A549 (cell line): ENCODE measurements at regions not wholly inside any gene's neighbourhood (a gene's known extent, or its start where the extent isn't known, plus 50 kb on each side); places are given as distances from the start of the nearest gene placed in this dataset.

Source experiments
- ATAC-seq, 2 experiments: fragments of 200-7000 bp in 1 of 2; fragments of >200 bp in 1 of 2; cut with Nextera tagmentation in 1 of 2; cut with Tn5 transposase in 1 of 2; 3 replicates each; pipeline versions ENCODE4 v1.8.0 to v1.9.1; 2018 to 2020; ENCODE audit warnings: mild to moderate bottlenecking in 1 of 2, moderate library complexity in 1 of 2
- CTCF ChIA-PET: fragments of 300-600 bp; sonication (Branson Sonifier 250); formaldehyde crosslinking; extraction: SDS; loops from one replicate; lab custom pipeline; 2021; ENCODE audit warnings: antibody characterized with exemption, inconsistent platforms; lab: Yijun Ruan, JAX
- POLR2A ChIA-PET: fragments of 350-600 bp; formaldehyde crosslinking; extraction: SDS; loops from one replicate; lab custom pipeline; 2021; ENCODE audit warnings: antibody characterized with exemption, inconsistent platforms; lab: Yijun Ruan, JAX
- DNase-seq, 2 experiments: peaks; one replicate each; pipeline versions ENCODE4 v3.0.0 to v3.0.0-alpha.2; 2011 to 2016; ENCODE audit warnings: low read depth in 1 of 2, low spot score in 1 of 2
- FAIRE-seq: peaks from 2 replicates; lab custom pipeline; 2011; peaks lifted over from hg19 to GRCh38; lab: Jason Lieb, UNC
- H3K27ac ChIP-seq, 2 experiments: fragments of >200 bp; sonication (Bioruptor Twin); formaldehyde crosslinking; 3 replicates each; pipeline ENCODE4 v1.5.1; 2016 to 2017
- H3K4me1 ChIP-seq: fragments of >200 bp; sonication (Bioruptor Twin); formaldehyde crosslinking; 3 replicates; pipeline ENCODE4 v1.6.1; 2016
- H3K4me2 ChIP-seq: fragments of >200 bp; sonication (Bioruptor Twin); formaldehyde crosslinking; 3 replicates; pipeline ENCODE4 v1.6.1; 2016
- H3K4me3 ChIP-seq: fragments of >200 bp; sonication (Bioruptor Twin); formaldehyde crosslinking; 3 replicates; pipeline ENCODE4 v1.5.1; 2016
- H3K9me3 ChIP-seq: fragments of >200 bp; sonication (Bioruptor Twin); formaldehyde crosslinking; 3 replicates; pipeline ENCODE4 v1.6.1; 2016
- CBX2 ChIP-seq: fragments of 200-600 bp; sonication (generic); IDR thresholded peaks from 2 replicates; pipeline ENCODE4 v1.6.1; 2016; ENCODE audit warnings: low read depth, mild to moderate bottlenecking, borderline replicate concordance
- CBX8 ChIP-seq: fragments of 200-600 bp; sonication (generic); IDR thresholded peaks from 2 replicates; pipeline ENCODE4 v1.6.1; 2016
- CEBPB ChIP-seq, 2 experiments: fragments of >200 bp in 1 of 2; sonication (Bioruptor Twin) in 1 of 2; formaldehyde crosslinking in 1 of 2; IDR thresholded peaks; 2 replicates each; pipeline ENCODE4 v1.6.1; 2012 to 2016
- CHD4 ChIP-seq: fragments of 200-600 bp; sonication (generic); IDR thresholded peaks from 2 replicates; pipeline ENCODE4 v1.6.1; 2016; ENCODE audit warnings: antibody characterized with exemption, mild to moderate bottlenecking, borderline replicate concordance
- CTCF ChIP-seq: fragments of >200 bp; sonication (Bioruptor Twin); formaldehyde crosslinking; IDR thresholded peaks from 3 replicates; pipeline ENCODE4 v1.5.1; 2016
- ELK1 ChIP-seq: fragments of 150-350 bp; IDR thresholded peaks from 2 replicates; pipeline ENCODE4 v1.6.1; 2014; ENCODE audit warnings: low read depth, mild to moderate bottlenecking, low read length
- ESRRA ChIP-seq: fragments of 150-350 bp; IDR thresholded peaks from 2 replicates; pipeline ENCODE4 v1.6.1; 2014; ENCODE audit warnings: mild to moderate bottlenecking, low read length, borderline replicate concordance
- FOXS1 ChIP-seq: fragments of 250-450 bp; sonication (Bioruptor Pico); IDR thresholded peaks from 2 replicates; pipeline ENCODE4 v1.5.0; 2020; ENCODE audit warnings: mild to moderate bottlenecking, moderate library complexity
- HOXB13 ChIP-seq: fragments of 250-450 bp; sonication (Bioruptor Pico); IDR thresholded peaks from 2 replicates; pipeline ENCODE4 v1.5.0; 2020; ENCODE audit warnings: low read depth, mild to moderate bottlenecking, moderate library complexity
- HOXB5 ChIP-seq: fragments of 250-450 bp; sonication (Bioruptor Pico); IDR thresholded peaks from 2 replicates; pipeline ENCODE4 v1.5.0; 2020; ENCODE audit warnings: mild to moderate bottlenecking, moderate library complexity
- JUN ChIP-seq, 2 experiments: fragments of >200 bp; sonication (Bioruptor Twin); formaldehyde crosslinking; IDR thresholded peaks; 2 replicates in 1 of 2; 3 replicates in 1 of 2; pipeline ENCODE4 v1.6.1; 2016 to 2017
- JUNB ChIP-seq: fragments of >200 bp; sonication (Bioruptor Twin); formaldehyde crosslinking; IDR thresholded peaks from 2 replicates; pipeline ENCODE4 v1.6.1; 2016
- MAFK ChIP-seq: fragments of 450-650 bp; IDR thresholded peaks from 2 replicates; pipeline ENCODE4 v1.6.1; 2014; ENCODE audit not compliant: partially characterized antibody
- MYC ChIP-seq: IDR thresholded peaks from 2 replicates; pipeline ENCODE4 v1.6.1; 2012; ENCODE audit warnings: mild to moderate bottlenecking, inconsistent platforms, low read length, improper control_type of control experiment, borderline replicate concordance
- NR3C1 ChIP-seq: fragments of >200 bp; sonication (Bioruptor Twin); formaldehyde crosslinking; IDR thresholded peaks from 3 replicates; pipeline ENCODE4 v1.6.1; 2017
- RFX5 ChIP-seq: fragments of 450-650 bp; IDR thresholded peaks from 2 replicates; pipeline ENCODE4 v1.7.1; 2014; ENCODE audit warnings: antibody characterized with exemption, mild to moderate bottlenecking, moderate library complexity
- SMC3 ChIP-seq: fragments of >200 bp; sonication (Bioruptor Twin); formaldehyde crosslinking; IDR thresholded peaks from 3 replicates; pipeline ENCODE4 v1.6.1; 2018; ENCODE audit warnings: inconsistent platforms
- ZC3H11A ChIP-seq: fragments of 450-650 bp; IDR thresholded peaks from 2 replicates; pipeline ENCODE4 v1.6.1; 2014; ENCODE audit warnings: antibody characterized with exemption, mild to moderate bottlenecking
- ZFP36 ChIP-seq: fragments of 450-650 bp; IDR thresholded peaks from 2 replicates; pipeline ENCODE4 v1.6.1; 2014; ENCODE audit warnings: borderline replicate concordance; ENCODE audit not compliant: partially characterized antibody
- WGBS: methylation state at CpG from one replicate; pipeline ENCODE4 v1.1.6; 2017; ENCODE audit errors: missing lambda C conversion rate; 5-methylcytosine and 5-hydroxymethylcytosine counted together

GRCh38 chr5:158409507-158409906 is 550.6 kb upstream of the CLINT1 start:
- peaks cover 2% of the 10 kb centered on the region; the same call in 2 of the 3 replicates for H3K4me1 ChIP-seq
- ATAC-seq (no peak), FAIRE-seq (no peak), DNase-seq (no peak)
- H3K27ac ChIP-seq = no peak overlapping the region
- ChIA-PET CTCF (no interaction called here), POLR2A (no interaction called here)
- H3K4me2 ChIP-seq = no peak overlapping the region
- TF ChIP-seq ZC3H11A (no peak), CTCF (no peak), NR3C1 (no peak), SMC3 (no peak), FOXS1 (CRISPR knock-in tag) (no peak), CHD4 (no peak)
- H3K4me3 ChIP-seq = no peak overlapping the region
- H3K9me3 ChIP-seq = no peaks in the 10 kb centered on the region

GRCh38 chr5:158407824-158408195 is 548.9 kb upstream of the CLINT1 start:
- ChIA-PET POLR2A (no interaction called here), CTCF (no interaction called here)
- ATAC-seq (no peak), DNase-seq (no peak), FAIRE-seq (no peak)
- H3K27ac ChIP-seq = no peak overlapping the region
- no peak for TF ChIP-seq ESRRA
- TF ChIP-seq ELK1 = no peak
- no peak for TF ChIP-seq CTCF
- TF ChIP-seq CBX2 = no peak
- TF ChIP-seq JUNB = no peak
- no peak for TF ChIP-seq CEBPB (IDR thresholded peaks at IDR 0.05)
- TF ChIP-seq CBX8 = no peak
- no peak for TF ChIP-seq HOXB13 (CRISPR knock-in tag)
- no peak for TF ChIP-seq ZFP36
- no peak for TF ChIP-seq HOXB5
- no peak for TF ChIP-seq MYC
- TF ChIP-seq JUN (IDR thresholded peaks at IDR 0.05) = no peak
- no peaks in the 10 kb centered on the region for H3K4me1 ChIP-seq
- no peaks in the 10 kb centered on the region for H3K9me3 ChIP-seq
- no peak overlapping the region for H3K4me2 ChIP-seq
- H3K4me3 ChIP-seq = no peak overlapping the region

GRCh38 chr5:158406884-158407823 is 548.2 kb upstream of the CLINT1 start:
- Histone ChIP-seq H3K9me3 (no peaks in the 10 kb centered on the region), H3K4me1 (no peaks in the 10 kb centered on the region), H3K4me2 (no peak overlapping the region), H3K27ac (no peak overlapping the region), H3K4me3 (no peak overlapping the region)
- CTCF ChIA-PET = no interaction called here
- DNase-seq = no peak
- peak; percentile 67 for FAIRE-seq
- POLR2A ChIA-PET = no interaction called here
- TF ChIP-seq MAFK (peak; percentile 70), RFX5 (no peak)
- no peak for ATAC-seq
- WGBS = 40% methylated on average over 4 of the region's 4 CpGs
